ENCODE measurements at regions not wholly inside any gene's neighbourhood (a gene's known extent, or its start where the extent isn't known, plus 50 kb on each side); places are given as distances from the start of the nearest gene placed in this dataset.

GRCh38 chr7:25842201-25842733 is 309.7 kb upstream of the NFE2L3 start:
- Mint-ChIP-seq H3K27ac (no peak overlapping the region), H3K27me3 (no peaks in the 10 kb centered on the region), H3K4me3 (ENCODE audit: low read depth) (no peak overlapping the region), H3K4me1 (ENCODE audit: low read depth) (peaks cover 22% of the 10 kb centered on the region), H3K36me3 (ENCODE audit: insufficient read depth) (no peaks in the 10 kb centered on the region), H3K9me3 (ENCODE audit: low read depth) (peaks cover 3% of the 10 kb centered on the region)
- no peak for DNase-seq (ENCODE audit: low spot score, unreplicated experiment)
- TF ChIP-seq CTCF (IDR thresholded peaks at IDR 0.05; ENCODE audit: unreplicated experiment), result no peak

DNA sequence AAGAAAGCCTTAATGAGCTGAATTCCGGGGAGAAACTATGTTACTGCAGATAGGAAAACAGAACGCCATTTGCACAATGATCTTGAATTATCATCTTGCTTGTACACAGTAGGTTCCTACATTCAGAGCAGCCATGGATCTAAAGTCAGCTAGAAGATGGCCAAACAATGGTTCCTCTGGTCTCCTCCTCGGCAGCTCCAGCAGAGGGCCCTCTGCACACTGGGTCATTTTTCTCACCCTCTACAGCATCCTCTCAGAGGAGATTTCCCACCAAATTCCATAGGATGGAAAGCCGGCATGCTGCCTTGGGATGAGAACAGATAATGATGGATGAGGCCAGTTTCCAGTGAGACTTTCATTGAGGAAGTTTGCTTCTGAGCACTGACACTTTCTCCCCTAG is 308.5 kb upstream of the NFE2L3 start:
- Mint-ChIP-seq H3K4me3 (ENCODE audit: low read depth) (no peak overlapping the region), H3K4me1 (ENCODE audit: low read depth) (peaks cover 28% of the 10 kb centered on the region), H3K36me3 (ENCODE audit: insufficient read depth) (no peaks in the 10 kb centered on the region), H3K27me3 (no peaks in the 10 kb centered on the region), H3K27ac (no peak overlapping the region), H3K9me3 (ENCODE audit: low read depth) (peaks cover 3% of the 10 kb centered on the region)
- DNase-seq (ENCODE audit: low spot score, unreplicated experiment), result no peak
- TF ChIP-seq CTCF (IDR thresholded peaks at IDR 0.05; ENCODE audit: unreplicated experiment), result no peak

- no peaks in the 10 kb centered on the region for H3K27me3 Mint-ChIP-seq
- no peak for DNase-seq (ENCODE audit: low spot score, unreplicated experiment)
- no peak overlapping the region for H3K4me3 Mint-ChIP-seq (ENCODE audit: low read depth)
- H3K4me1 Mint-ChIP-seq (ENCODE audit: low read depth), result peaks cover 31% of the 10 kb centered on the region
- no peaks in the 10 kb centered on the region for H3K36me3 Mint-ChIP-seq (ENCODE audit: insufficient read depth)
- H3K27ac Mint-ChIP-seq, result no peak overlapping the region
- no peak for TF ChIP-seq CTCF (IDR thresholded peaks at IDR 0.05; ENCODE audit: unreplicated experiment)
- H3K9me3 Mint-ChIP-seq (ENCODE audit: low read depth), result peaks cover under 1% of the 10 kb centered on the region
Measured at GRCh38 chr7:25844102-25844870, 307.7 kb upstream of the NFE2L3 start.

GRCh38 chr7:25845464-25845863 is 306.5 kb upstream of the NFE2L3 start:
- DNase-seq (ENCODE audit: low spot score, unreplicated experiment), result no peak
- H3K27me3 Mint-ChIP-seq, result no peaks in the 10 kb centered on the region
- TF ChIP-seq CTCF (IDR thresholded peaks at IDR 0.05; ENCODE audit: unreplicated experiment), result no peak
- H3K36me3 Mint-ChIP-seq (ENCODE audit: insufficient read depth), result no peaks in the 10 kb centered on the region
- H3K9me3 Mint-ChIP-seq (ENCODE audit: low read depth), result no peaks in the 10 kb centered on the region
- no peak overlapping the region for H3K4me3 Mint-ChIP-seq (ENCODE audit: low read depth)
- H3K27ac Mint-ChIP-seq, result no peak overlapping the region
- peaks cover 39% of the 10 kb centered on the region for H3K4me1 Mint-ChIP-seq (ENCODE audit: low read depth)

DNA sequence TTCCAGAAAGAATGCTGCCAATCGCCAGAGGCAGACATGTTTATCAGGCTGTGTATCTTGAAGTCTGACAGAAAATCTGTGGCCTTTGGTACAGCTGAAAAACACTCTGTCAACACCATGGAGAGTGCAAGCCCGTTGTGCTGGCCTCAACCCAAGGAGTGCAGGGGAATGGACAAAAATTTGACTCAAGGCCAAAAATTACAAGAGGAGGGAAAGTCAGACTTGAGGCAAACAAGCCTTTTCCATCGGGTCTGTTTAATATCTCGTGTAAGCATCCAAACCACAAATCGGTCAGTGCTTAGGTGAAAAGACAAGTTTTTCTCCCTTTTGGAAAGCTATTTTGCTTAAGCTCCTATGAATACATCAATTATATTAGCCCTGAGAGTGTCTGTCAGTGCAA is 305.3 kb upstream of the NFE2L3 start:
- Mint-ChIP-seq H3K4me3 (ENCODE audit: low read depth) (no peak overlapping the region), H3K27ac (no peak overlapping the region), H3K9me3 (ENCODE audit: low read depth) (no peaks in the 10 kb centered on the region), H3K4me1 (ENCODE audit: low read depth) (peaks cover 49% of the 10 kb centered on the region), H3K27me3 (peaks cover 4% of the 10 kb centered on the region), H3K36me3 (ENCODE audit: insufficient read depth) (no peaks in the 10 kb centered on the region)
- TF ChIP-seq CTCF (IDR thresholded peaks at IDR 0.05; ENCODE audit: unreplicated experiment), result no peak
- no peak for DNase-seq (ENCODE audit: low spot score, unreplicated experiment)

Data from progenitor cell of endocrine pancreas (in vitro differentiated cells).